SK-N-SH (cell line): ENCODE measurements at regions not wholly inside any gene's neighbourhood (a gene's known extent, or its start where the extent isn't known, plus 50 kb on each side); places are given as distances from the start of the nearest gene placed in this dataset.

Source experiments
- CTCF ChIA-PET: fragments of 300-600, 350-600 bp; formaldehyde crosslinking; extraction: SDS; loops from one replicate; lab custom pipeline; 2021; lab: Yijun Ruan, JAX
- POLR2A ChIA-PET: fragments of 350-600 bp; sonication (Branson Sonifier 250); formaldehyde crosslinking; extraction: SDS; loops from one replicate; lab custom pipeline; 2020; ENCODE audit warnings: antibody characterized with exemption, inconsistent platforms; lab: Yijun Ruan, JAX
- DNase-seq: peaks from one replicate; pipeline ENCODE4 v3.0.0; 2012
- H2AFZ ChIP-seq: fragments of 200-600 bp; sonication (generic); 2 replicates; pipeline ENCODE4 v1.8.1; 2016; ENCODE audit warnings: antibody characterized with exemption, mild to moderate bottlenecking, low read depth
- H3F3A ChIP-seq: fragments of 200-600 bp; sonication (generic); replicated peaks from 2 replicates; pipeline ENCODE3; 2016; ENCODE audit warnings: antibody characterized with exemption, mild to moderate bottlenecking; ENCODE audit not compliant: insufficient read depth
- H3K27ac ChIP-seq, 2 experiments: fragments of 200-500 bp in 1 of 2; fragments of 200-600 bp in 1 of 2; sonication (Bioruptor generic) in 1 of 2; sonication (generic), shearing (Covaris generic) in 1 of 2; 2 replicates each; pipeline versions ENCODE4 v1.5.1 to v1.6.1; 2014 to 2016; ENCODE audit warnings: low read depth in 2 of 2, inconsistent platforms in 1 of 2, low read length in 1 of 2, mild to moderate bottlenecking in 1 of 2, mixed read lengths in 1 of 2
- H3K27me3 ChIP-seq: fragments of 200-600 bp; sonication (generic), shearing (Covaris generic); 2 replicates; pipeline ENCODE4 v1.6.1; 2016; ENCODE audit warnings: mixed run types; ENCODE audit not compliant: insufficient read depth
- H3K36me3 ChIP-seq, 2 experiments: fragments of 200-500 bp in 1 of 2; fragments of 200-600 bp in 1 of 2; sonication (Bioruptor generic) in 1 of 2; sonication (generic) in 1 of 2; replicated peaks in 1 of 2; 2 replicates each; pipeline versions ENCODE3 to v1.5.1; 2014 to 2016; ENCODE audit warnings: low read length in 1 of 2, mild to moderate bottlenecking in 1 of 2; ENCODE audit not compliant: insufficient read depth in 2 of 2, control insufficient read depth in 1 of 2
- H3K4me1 ChIP-seq, 2 experiments: fragments of 200-500 bp in 1 of 2; fragments of 200-600 bp in 1 of 2; sonication (Bioruptor generic) in 1 of 2; sonication (generic), shearing (Covaris generic) in 1 of 2; 2 replicates each; pipeline versions ENCODE4 v1.5.1 to v1.6.1; 2014 to 2016; ENCODE audit warnings: low read depth in 1 of 2, low read length in 1 of 2, mixed run types in 1 of 2; ENCODE audit not compliant: insufficient read depth in 2 of 2, control insufficient read depth in 1 of 2
- H3K4me2 ChIP-seq: fragments of 200-600 bp; sonication (generic), shearing (Covaris generic); 2 replicates; pipeline ENCODE4 v1.6.1; 2017; ENCODE audit warnings: mixed run types
- H3K4me3 ChIP-seq, 2 experiments: fragments of 200-500 bp in 1 of 2; fragments of 200-600 bp in 1 of 2; sonication (Bioruptor generic) in 1 of 2; sonication (generic), shearing (Covaris generic) in 1 of 2; 2 replicates each; pipeline versions ENCODE4 v1.5.1 to v1.8.1; 2014 to 2016; ENCODE audit warnings: low read depth in 2 of 2, inconsistent platforms in 1 of 2, low read length in 1 of 2, mild to moderate bottlenecking in 1 of 2, mixed read lengths in 1 of 2, moderate library complexity in 1 of 2
- H3K79me2 ChIP-seq: fragments of 200-600 bp; sonication (generic); 2 replicates; pipeline ENCODE4 v1.8.1; 2017; ENCODE audit warnings: mild to moderate bottlenecking; ENCODE audit not compliant: insufficient read depth
- H3K9ac ChIP-seq: fragments of 200-600 bp; sonication (generic); 2 replicates; pipeline ENCODE4 v1.6.1; 2017; ENCODE audit warnings: mixed run types
- H3K9me2 ChIP-seq: fragments of 200-600 bp; sonication (generic); 2 replicates; pipeline ENCODE4 v1.6.1; 2017; ENCODE audit warnings: mixed run types
- H3K9me3 ChIP-seq: fragments of 200-600 bp; sonication (generic); 2 replicates; pipeline ENCODE4 v1.6.1; 2017; ENCODE audit warnings: mixed run types, mild to moderate bottlenecking, moderate library complexity
- H4K20me1 ChIP-seq: fragments of 200-600 bp; sonication (generic); 2 replicates; pipeline ENCODE4 v1.6.1; 2017; ENCODE audit warnings: mild to moderate bottlenecking, mixed run types; ENCODE audit not compliant: insufficient read depth
- CHD2 ChIP-seq: fragments of 150-350 bp; IDR thresholded peaks from 2 replicates; pipeline ENCODE4 v1.6.1; 2018; ENCODE audit warnings: low read length; ENCODE audit not compliant: partially characterized antibody
- EP300 ChIP-seq, 2 experiments: IDR thresholded peaks; 2 replicates each; pipeline versions ENCODE4 v1.4.0 to v1.6.1; 2012; ENCODE audit warnings: borderline replicate concordance in 1 of 2, low read depth in 1 of 2, low read length in 1 of 2
- FOSL2 ChIP-seq: IDR thresholded peaks from 2 replicates; pipeline ENCODE4 v1.4.0; 2012; ENCODE audit warnings: low read depth, mild to moderate bottlenecking, moderate library complexity, borderline replicate concordance
- FOXJ3 ChIP-seq: sonication (generic); formaldehyde crosslinking; IDR thresholded peaks from 2 replicates; pipeline ENCODE4 v1.5.1; 2020; ENCODE audit warnings: mild to moderate bottlenecking, missing genetic modification reagents
- FOXM1 ChIP-seq: IDR thresholded peaks from 2 replicates; pipeline ENCODE4 v1.4.0; 2012; ENCODE audit warnings: low read depth, mild to moderate bottlenecking
- GABPA ChIP-seq: IDR thresholded peaks from 2 replicates; pipeline ENCODE4 v1.4.0; 2012; ENCODE audit warnings: low read depth, mild to moderate bottlenecking
- JUND ChIP-seq: IDR thresholded peaks from 2 replicates; pipeline ENCODE4 v1.4.0; 2012
- MEF2A ChIP-seq: IDR thresholded peaks from 2 replicates; pipeline ENCODE4 v1.4.0; 2012; ENCODE audit warnings: low read depth, borderline replicate concordance
- MXI1 ChIP-seq: IDR thresholded peaks from 2 replicates; pipeline ENCODE4 v1.6.1; 2012; ENCODE audit warnings: mild to moderate bottlenecking, low read depth, low read length, improper control_type of control experiment
- POLR2AphosphoS5 ChIP-seq: IDR thresholded peaks from 2 replicates; pipeline ENCODE4 v1.6.1; 2012; ENCODE audit warnings: low read depth, low read length
- RAD21 ChIP-seq: IDR thresholded peaks from 2 replicates; pipeline ENCODE4 v1.6.1; 2012; ENCODE audit warnings: mild to moderate bottlenecking, low read length
- RCOR1 ChIP-seq: fragments of 150-350 bp; IDR thresholded peaks from 2 replicates; pipeline ENCODE4 v1.6.1; 2017; ENCODE audit warnings: antibody characterized with exemption, low read length
- RFX5 ChIP-seq: IDR thresholded peaks from 2 replicates; pipeline ENCODE4 v1.6.1; 2012; ENCODE audit warnings: mild to moderate bottlenecking, improper control_type of control experiment, low read length
- RXRA ChIP-seq: IDR thresholded peaks from 2 replicates; pipeline ENCODE4 v1.4.0; 2012; ENCODE audit warnings: low read depth, mild to moderate bottlenecking, borderline replicate concordance
- SMC3 ChIP-seq: IDR thresholded peaks from 2 replicates; pipeline ENCODE4 v1.6.1; 2012; ENCODE audit warnings: low read depth, low read length, improper control_type of control experiment
- TAF1 ChIP-seq: IDR thresholded peaks from 2 replicates; pipeline ENCODE4 v1.6.1; 2012; ENCODE audit warnings: low read depth, mild to moderate bottlenecking, low read length, moderate library complexity, borderline replicate concordance
- TCF12 ChIP-seq: IDR thresholded peaks from 2 replicates; pipeline ENCODE4 v1.4.0; 2012
- TEAD4 ChIP-seq: IDR thresholded peaks from 2 replicates; pipeline ENCODE4 v1.4.0; 2012; ENCODE audit warnings: mild to moderate bottlenecking, borderline replicate concordance; ENCODE audit not compliant: insufficient read depth
- USF1 ChIP-seq: IDR thresholded peaks from 2 replicates; pipeline ENCODE4 v1.4.0; 2012; ENCODE audit warnings: low read depth, borderline replicate concordance
- YY1 ChIP-seq: IDR thresholded peaks from 2 replicates; pipeline ENCODE4 v1.4.0; 2012; ENCODE audit warnings: low read depth, mild to moderate bottlenecking
- WGBS: methylation state at CpG from one replicate; pipeline ENCODE4 v1.1.6; 2017; ENCODE audit warnings: low lambda C conversion rate; 5-methylcytosine and 5-hydroxymethylcytosine counted together
- TF ChIP-seq, protein P1 (sequence below): IDR thresholded peaks from 2 replicates; pipeline ENCODE4 v1.4.0; 2012; ENCODE audit warnings: low read depth, borderline replicate concordance
- TF ChIP-seq, protein P2 (sequence below): fragments of 200-600 bp; sonication (generic); IDR thresholded peaks from 2 replicates; pipeline ENCODE4 v1.6.1; 2017; ENCODE audit warnings: antibody characterized with exemption, mild to moderate bottlenecking, moderate library complexity

DNA sequence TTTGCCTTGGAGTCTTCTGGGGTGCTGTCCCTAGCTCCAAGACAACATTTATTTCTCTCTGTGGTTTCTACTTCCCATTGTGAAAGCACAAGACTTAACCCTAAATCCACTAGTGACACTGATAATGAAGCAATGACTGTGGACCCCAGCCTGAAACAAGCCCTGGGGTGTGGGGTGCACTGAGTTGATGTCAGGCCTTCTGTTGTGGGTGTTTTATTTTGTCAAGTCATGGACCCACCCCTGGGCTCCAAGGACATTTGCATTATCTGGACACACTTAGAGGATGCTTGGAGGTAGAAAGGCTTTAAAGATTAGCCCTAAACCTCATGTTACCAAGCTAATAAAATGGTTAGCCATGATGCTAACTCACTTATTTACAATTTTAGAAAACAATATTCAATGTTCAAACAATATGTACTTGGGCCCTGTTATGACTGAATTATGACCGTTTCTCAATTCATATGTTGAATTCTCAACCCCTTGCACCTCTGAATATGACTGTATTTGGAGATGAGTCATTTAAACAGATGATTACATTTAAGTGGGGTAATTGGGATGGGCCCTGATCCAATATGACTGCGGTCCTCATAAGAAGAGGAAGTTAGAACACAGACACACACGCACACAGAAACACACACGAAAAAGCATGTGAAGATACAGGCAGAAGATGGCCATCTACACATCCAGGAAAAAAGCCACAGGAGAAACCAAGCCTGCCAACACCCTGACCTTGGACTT is 137.2 kb upstream of the IGFBP3 start:
- no peak for TF ChIP-seq SMC3
- no peak for TF ChIP-seq RCOR1
- TF ChIP-seq GABPA: no peak
- TF ChIP-seq CHD2: no peak
- no peak for TF ChIP-seq TCF12
- no peak for TF ChIP-seq MXI1
- TF ChIP-seq FOSL2: no peak
- TF ChIP-seq RXRA: no peak
- TF ChIP-seq EP300 (IDR thresholded peaks at IDR 0.05; ENCODE audit: borderline replicate concordance in 1 of 2, low read depth in 1 of 2, low read length in 1 of 2): no peak
- TF ChIP-seq, all 33 proteins: peak for 0
- Histone ChIP-seq H3K4me3 (no peak overlapping the region), H3K27me3 (no peaks in the 10 kb centered on the region), H2AFZ (no peak overlapping the region), H3F3A (no peaks in the 10 kb centered on the region), H3K4me1 (peaks cover 0 to 2% of the 10 kb centered on the region in 2 experiments; a peak in 2 of 4 replicates), H3K9me2 (no peaks in the 10 kb centered on the region), H3K9ac (no peak overlapping the region), H3K27ac (no peak overlapping the region), H3K79me2 (no peaks in the 10 kb centered on the region), H3K9me3 (0 out of 2 replicates have a peak, but pooled peaks cover 2% of the 10 kb centered on the region), H4K20me1 (no peaks in the 10 kb centered on the region), H3K4me2 (no peak overlapping the region), H3K36me3 (no peaks in the 10 kb centered on the region)
- CTCF ChIA-PET: interaction anchor here (0.6 to 1.5 kb wide), 2 partner anchors 14 to 23 kb away, joined by 3 read pairs; no protein-coding TSS in a partner anchor
- WGBS: 71% methylated on average over 4 of the region's 4 CpGs
- POLR2A ChIA-PET: no interaction called here
- no peak for DNase-seq

GRCh38 chr7:46054915-46055314 is 133.8 kb upstream of the IGFBP3 start:
- Histone ChIP-seq H3K9ac (no peak overlapping the region), H3K9me2 (no peaks in the 10 kb centered on the region), H3K36me3 (no peaks in the 10 kb centered on the region), H3K4me2 (no peak overlapping the region), H2AFZ (no peak overlapping the region), H3K4me3 (no peak overlapping the region), H3K79me2 (no peaks in the 10 kb centered on the region)
- DNase-seq: no peak
- POLR2A ChIA-PET: no interaction called here
- no peak for TF ChIP-seq TEAD4
- TF ChIP-seq, protein P1, sequence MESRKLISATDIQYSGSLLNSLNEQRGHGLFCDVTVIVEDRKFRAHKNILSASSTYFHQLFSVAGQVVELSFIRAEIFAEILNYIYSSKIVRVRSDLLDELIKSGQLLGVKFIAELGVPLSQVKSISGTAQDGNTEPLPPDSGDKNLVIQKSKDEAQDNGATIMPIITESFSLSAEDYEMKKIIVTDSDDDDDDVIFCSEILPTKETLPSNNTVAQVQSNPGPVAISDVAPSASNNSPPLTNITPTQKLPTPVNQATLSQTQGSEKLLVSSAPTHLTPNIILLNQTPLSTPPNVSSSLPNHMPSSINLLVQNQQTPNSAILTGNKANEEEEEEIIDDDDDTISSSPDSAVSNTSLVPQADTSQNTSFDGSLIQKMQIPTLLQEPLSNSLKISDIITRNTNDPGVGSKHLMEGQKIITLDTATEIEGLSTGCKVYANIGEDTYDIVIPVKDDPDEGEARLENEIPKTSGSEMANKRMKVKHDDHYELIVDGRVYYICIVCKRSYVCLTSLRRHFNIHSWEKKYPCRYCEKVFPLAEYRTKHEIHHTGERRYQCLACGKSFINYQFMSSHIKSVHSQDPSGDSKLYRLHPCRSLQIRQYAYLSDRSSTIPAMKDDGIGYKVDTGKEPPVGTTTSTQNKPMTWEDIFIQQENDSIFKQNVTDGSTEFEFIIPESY: no peak
- no peak for TF ChIP-seq CHD2
- no peak for TF ChIP-seq TAF1
- TF ChIP-seq RCOR1: no peak
- TF ChIP-seq RFX5: no peak
- no peak for TF ChIP-seq POLR2AphosphoS5
- no peak for TF ChIP-seq RAD21
- TF ChIP-seq GABPA: no peak
- no peak for TF ChIP-seq YY1
- TF ChIP-seq MXI1: no peak
- no peak for TF ChIP-seq MEF2A
- TF ChIP-seq RXRA: no peak
- TF ChIP-seq FOXM1: no peak
- TF ChIP-seq, protein P2, sequence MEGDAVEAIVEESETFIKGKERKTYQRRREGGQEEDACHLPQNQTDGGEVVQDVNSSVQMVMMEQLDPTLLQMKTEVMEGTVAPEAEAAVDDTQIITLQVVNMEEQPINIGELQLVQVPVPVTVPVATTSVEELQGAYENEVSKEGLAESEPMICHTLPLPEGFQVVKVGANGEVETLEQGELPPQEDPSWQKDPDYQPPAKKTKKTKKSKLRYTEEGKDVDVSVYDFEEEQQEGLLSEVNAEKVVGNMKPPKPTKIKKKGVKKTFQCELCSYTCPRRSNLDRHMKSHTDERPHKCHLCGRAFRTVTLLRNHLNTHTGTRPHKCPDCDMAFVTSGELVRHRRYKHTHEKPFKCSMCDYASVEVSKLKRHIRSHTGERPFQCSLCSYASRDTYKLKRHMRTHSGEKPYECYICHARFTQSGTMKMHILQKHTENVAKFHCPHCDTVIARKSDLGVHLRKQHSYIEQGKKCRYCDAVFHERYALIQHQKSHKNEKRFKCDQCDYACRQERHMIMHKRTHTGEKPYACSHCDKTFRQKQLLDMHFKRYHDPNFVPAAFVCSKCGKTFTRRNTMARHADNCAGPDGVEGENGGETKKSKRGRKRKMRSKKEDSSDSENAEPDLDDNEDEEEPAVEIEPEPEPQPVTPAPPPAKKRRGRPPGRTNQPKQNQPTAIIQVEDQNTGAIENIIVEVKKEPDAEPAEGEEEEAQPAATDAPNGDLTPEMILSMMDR: no peak
- TF ChIP-seq USF1: no peak
- TF ChIP-seq EP300 (IDR thresholded peaks at IDR 0.05; ENCODE audit: borderline replicate concordance in 1 of 2, low read depth in 1 of 2, low read length in 1 of 2): no peak
- TF ChIP-seq FOXJ3: no peak
- no peak for TF ChIP-seq JUND
- no peak for TF ChIP-seq TCF12
- TF ChIP-seq, all 33 proteins: peak for 0
- CTCF ChIA-PET: no interaction called here
- no peaks in the 10 kb centered on the region for H3F3A ChIP-seq
- 77% methylated on average over 4 of the region's 4 CpGs for WGBS
- H3K9me3 ChIP-seq: no peaks in the 10 kb centered on the region
- H3K4me1 ChIP-seq: peaks cover 0 to 2% of the 10 kb centered on the region in 2 experiments; a peak in 2 of 4 replicates
- no peaks in the 10 kb centered on the region for H4K20me1 ChIP-seq
- no peak overlapping the region for H3K27ac ChIP-seq
- no peaks in the 10 kb centered on the region for H3K27me3 ChIP-seq
